GM23248 (cell line): ENCODE measurements at regions not wholly inside any gene's neighbourhood (a gene's known extent, or its start where the extent isn't known, plus 50 kb on each side); places are given as distances from the start of the nearest gene placed in this dataset.

Experiments used
- DNase-seq: peaks from one replicate; pipeline ENCODE4 v3.0.0-alpha.2; 2015
- H2AFZ ChIP-seq: fragments of 200-600 bp; sonication (generic); 2 replicates; pipeline ENCODE4 v1.6.1; 2016; ENCODE audit warnings: antibody characterized with exemption
- H3F3A ChIP-seq: fragments of 200-600 bp; sonication (generic); 2 replicates; pipeline ENCODE4 v1.6.1; 2016; ENCODE audit warnings: mild to moderate bottlenecking, antibody characterized with exemption, mixed run types; ENCODE audit not compliant: insufficient read depth
- H3K27ac ChIP-seq: fragments of 200-600 bp; sonication (generic); 2 replicates; pipeline ENCODE4 v1.5.1; 2016; ENCODE audit warnings: mild to moderate bottlenecking
- H3K27me3 ChIP-seq: fragments of 200-600 bp; sonication (generic); replicated peaks from 2 replicates; pipeline ENCODE4 v1.6.1; 2016; ENCODE audit warnings: mild to moderate bottlenecking; ENCODE audit not compliant: insufficient read depth
- H3K36me3 ChIP-seq: fragments of 200-600 bp; sonication (generic); 2 replicates; pipeline ENCODE4 v1.6.1; 2016; ENCODE audit warnings: low read depth, mild to moderate bottlenecking
- H3K4me1 ChIP-seq: fragments of 200-600 bp; sonication (generic); 2 replicates; pipeline ENCODE4 v1.6.1; 2016; ENCODE audit warnings: mild to moderate bottlenecking; ENCODE audit not compliant: insufficient read depth
- H3K4me2 ChIP-seq: fragments of 200-600 bp; sonication (generic); one replicate; pipeline ENCODE4 v1.6.1; 2016; ENCODE audit warnings: mild to moderate bottlenecking; ENCODE audit not compliant: unreplicated experiment
- H3K4me3 ChIP-seq: fragments of 200-600 bp; sonication (generic); 2 replicates; pipeline ENCODE4 v1.5.1; 2016; ENCODE audit warnings: mild to moderate bottlenecking
- H3K79me2 ChIP-seq: fragments of 200-600 bp; sonication (generic); 2 replicates; pipeline ENCODE4 v1.6.1; 2016; ENCODE audit warnings: mild to moderate bottlenecking; ENCODE audit not compliant: insufficient read depth
- H3K9ac ChIP-seq: fragments of 200-600 bp; sonication (generic); 2 replicates; pipeline ENCODE4 v1.6.1; 2016; ENCODE audit warnings: mild to moderate bottlenecking
- H3K9me2 ChIP-seq: fragments of 200-600 bp; sonication (generic); 2 replicates; pipeline ENCODE4 v1.6.1; 2016; ENCODE audit warnings: mixed run types, mild to moderate bottlenecking, moderate library complexity; ENCODE audit not compliant: insufficient read depth
- H3K9me3 ChIP-seq: fragments of 200-600 bp; sonication (generic); one replicate; pipeline ENCODE4 v1.6.1; 2017; ENCODE audit warnings: low read depth
- H4K20me1 ChIP-seq: fragments of 200-600 bp; sonication (generic); 2 replicates; pipeline ENCODE4 v1.6.0; 2016; ENCODE audit not compliant: insufficient read depth
- EZH2 ChIP-seq: fragments of 200-600 bp; sonication (generic); IDR thresholded peaks from 2 replicates; pipeline ENCODE4 v1.6.1; 2018; ENCODE audit warnings: antibody characterized with exemption, mild to moderate bottlenecking; ENCODE audit not compliant: insufficient read depth, poor library complexity, severe bottlenecking
- EZH2phosphoT487 ChIP-seq: fragments of 200-600 bp; sonication (generic); IDR thresholded peaks from 2 replicates; pipeline ENCODE4 v1.6.1; 2018; ENCODE audit warnings: antibody characterized with exemption, moderate library complexity, mild to moderate bottlenecking, low read depth; ENCODE audit not compliant: insufficient read depth
- WGBS, 2 experiments: methylation state at CpG; one replicate each; pipeline ENCODE4 v1.1.6; 2015 to 2017; ENCODE audit warnings: low lambda C conversion rate in 2 of 2, low coverage in 1 of 2; ENCODE audit errors: missing lambda C conversion rate in 2 of 2; 5-methylcytosine and 5-hydroxymethylcytosine counted together
- in situ Hi-C: fragments of 300-500 bp; cut with MboI; formaldehyde crosslinking; loops from 2 replicates; pipeline ENCODE4 v1.15.0; 2020

DNA sequence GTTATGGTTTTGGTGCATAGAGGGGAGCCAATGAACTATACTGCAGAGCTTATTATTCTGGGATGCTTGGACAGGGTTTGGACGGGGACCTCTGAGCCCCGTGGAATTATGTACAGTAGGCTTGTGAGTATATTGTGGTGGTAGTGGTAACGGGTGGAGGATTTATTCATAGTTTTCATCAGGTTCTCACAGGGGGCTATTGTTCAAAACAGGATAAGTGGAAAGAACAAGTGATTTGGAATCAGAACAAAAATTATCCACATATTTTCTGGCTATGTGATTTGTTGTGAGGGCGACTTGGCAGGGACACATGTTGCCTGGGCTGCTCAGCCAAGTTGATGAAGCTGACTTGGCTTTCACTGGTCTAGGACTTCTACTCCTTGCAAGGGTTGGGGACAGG lies 64.6 kb upstream of the ELOVL5 start:
- TF ChIP-seq EZH2phosphoT487 = no peak
- no peak for TF ChIP-seq EZH2
- H3K79me2 ChIP-seq = no peaks in the 10 kb centered on the region
- no peaks in the 10 kb centered on the region for H3K9me2 ChIP-seq
- H3K36me3 ChIP-seq = no peaks in the 10 kb centered on the region
- in situ Hi-C loops = no loop called here
- no peak overlapping the region for H3K4me2 ChIP-seq
- H3F3A ChIP-seq = no peaks in the 10 kb centered on the region
- H4K20me1 ChIP-seq = no peaks in the 10 kb centered on the region
- no peak for DNase-seq
- no peak overlapping the region for H3K27ac ChIP-seq
- H3K4me1 ChIP-seq = no peaks in the 10 kb centered on the region
- WGBS, 2 experiments = 49 to 52% methylated on average over 4 of the region's 4 CpGs
- no peaks in the 10 kb centered on the region for H3K9me3 ChIP-seq
- H3K9ac ChIP-seq = no peak overlapping the region
- H2AFZ ChIP-seq = no peak overlapping the region
- H3K4me3 ChIP-seq = no peak overlapping the region
- no peaks in the 10 kb centered on the region; the same call in 1 of the 2 replicates for H3K27me3 ChIP-seq

DNA sequence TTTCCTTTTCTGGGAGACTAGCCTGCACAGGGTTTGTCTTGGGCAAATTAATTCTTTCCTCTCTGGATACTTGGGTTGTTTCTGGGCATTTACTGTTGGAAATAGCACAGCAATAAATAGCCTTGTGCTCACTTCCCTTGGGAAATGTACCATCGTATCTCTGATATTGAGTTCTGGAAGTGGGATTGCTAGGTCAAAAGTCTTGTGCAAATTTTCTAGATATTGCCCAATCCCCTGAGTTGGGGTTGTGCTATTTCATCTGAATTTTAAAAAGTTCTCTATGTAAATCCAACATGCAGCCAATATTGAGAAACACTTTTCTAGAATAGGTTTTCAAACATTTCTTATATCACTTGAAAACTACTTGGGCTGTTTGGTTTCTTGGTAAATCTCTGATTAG lies 64.0 kb upstream of the ELOVL5 start:
- in situ Hi-C loops = no loop called here
- 12 to 14% methylated on average over 1 of the region's 1 CpG for WGBS, 2 experiments
- no peak overlapping the region for H3K4me2 ChIP-seq

DNA sequence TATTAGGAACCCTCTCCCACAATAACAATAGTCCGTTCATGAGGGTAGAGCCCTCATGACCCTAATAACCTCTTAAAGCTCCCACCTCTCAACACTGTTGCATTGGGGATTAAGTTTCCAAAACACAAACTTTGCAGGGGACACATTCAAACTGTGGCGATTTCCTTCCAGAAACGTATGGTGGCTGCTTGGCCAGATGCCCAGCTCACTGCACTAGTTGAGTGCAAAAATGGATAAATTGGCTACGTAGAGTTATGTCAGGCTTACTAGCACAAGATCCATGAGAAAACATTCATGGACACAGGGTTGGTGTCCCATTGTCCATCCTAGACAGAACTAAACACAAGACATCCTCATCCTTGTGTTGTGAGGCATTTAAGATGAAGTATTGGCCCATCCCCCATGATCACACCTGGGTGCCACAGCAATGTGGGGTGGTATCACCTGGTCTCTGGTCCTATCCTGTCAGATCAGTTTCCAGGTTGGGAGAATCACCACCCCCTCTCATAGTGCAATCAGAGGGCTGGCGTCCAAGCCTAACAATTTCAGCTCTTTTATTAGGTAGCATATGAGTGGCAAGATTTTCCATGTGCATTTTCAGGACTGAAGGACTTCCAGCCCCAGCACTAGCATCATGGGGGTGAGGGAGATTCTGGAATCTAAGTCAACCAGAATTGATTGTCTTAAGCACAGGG lies 63.4 kb upstream of the ELOVL5 start:
- Histone ChIP-seq H3K9me2 (no peaks in the 10 kb centered on the region), H3K27ac (no peak overlapping the region), H3K9me3 (no peaks in the 10 kb centered on the region), H3K27me3 (no peaks in the 10 kb centered on the region; the same call in 1 of the 2 replicates), H3K36me3 (no peaks in the 10 kb centered on the region), H3K4me1 (no peaks in the 10 kb centered on the region), H3F3A (no peaks in the 10 kb centered on the region), H3K4me2 (no peak overlapping the region), H3K4me3 (no peak overlapping the region), H2AFZ (no peak overlapping the region), H3K9ac (no peak overlapping the region), H4K20me1 (no peaks in the 10 kb centered on the region), H3K79me2 (no peaks in the 10 kb centered on the region)
- no peak for DNase-seq
- in situ Hi-C loops = no loop called here
- 50 to 58% methylated on average over 5 of the region's 5 CpGs for WGBS, 2 experiments
- TF ChIP-seq EZH2 (no peak), EZH2phosphoT487 (no peak)

More for the DNA sequence above, 64.0 kb upstream of the ELOVL5 start:
- H3K79me2 ChIP-seq = no peaks in the 10 kb centered on the region
- H4K20me1 ChIP-seq = no peaks in the 10 kb centered on the region
- no peak overlapping the region for H3K9ac ChIP-seq
- no peaks in the 10 kb centered on the region for H3K9me3 ChIP-seq
- TF ChIP-seq EZH2phosphoT487 = no peak
- H3K27ac ChIP-seq = no peak overlapping the region
- no peaks in the 10 kb centered on the region for H3F3A ChIP-seq
- H3K4me1 ChIP-seq = no peaks in the 10 kb centered on the region
- H3K27me3 ChIP-seq = no peaks in the 10 kb centered on the region; the same call in 1 of the 2 replicates
- no peaks in the 10 kb centered on the region for H3K36me3 ChIP-seq
- DNase-seq = no peak
- no peak overlapping the region for H2AFZ ChIP-seq
- H3K9me2 ChIP-seq = no peaks in the 10 kb centered on the region
- no peak overlapping the region for H3K4me3 ChIP-seq

- in situ Hi-C loops = no loop called here
- Histone ChIP-seq H3K4me2 (no peak overlapping the region), H3F3A (no peaks in the 10 kb centered on the region), H3K9me3 (no peaks in the 10 kb centered on the region), H4K20me1 (no peaks in the 10 kb centered on the region), H3K9ac (no peak overlapping the region), H3K9me2 (no peaks in the 10 kb centered on the region), H3K27ac (no peak overlapping the region), H2AFZ (no peak overlapping the region), H3K4me3 (no peak overlapping the region), H3K36me3 (no peaks in the 10 kb centered on the region), H3K4me1 (no peaks in the 10 kb centered on the region), H3K27me3 (peaks cover 4% of the 10 kb centered on the region; the same call in 1 of the 2 replicates), H3K79me2 (no peaks in the 10 kb centered on the region)
- DNase-seq = peak; percentile 14
- no peak for TF ChIP-seq EZH2phosphoT487
- 62 to 78% methylated on average over 2 of the region's 2 CpGs for WGBS, 2 experiments
Measured at GRCh38 chr6:53411451-53411850, 62.7 kb upstream of the ELOVL5 start.
